ENCODE measurements at regions not wholly inside any gene's neighbourhood (a gene's known extent, or its start where the extent isn't known, plus 50 kb on each side); places are given as distances from the start of the nearest gene placed in this dataset.

GRCh38 chr7:13068032-13068431, 380.6 kb downstream of the ARL4A start:
- no peaks in the 10 kb centered on the region for H3K27me3 Mint-ChIP-seq
- H3K9me3 Mint-ChIP-seq: no peaks in the 10 kb centered on the region
- no peak for TF ChIP-seq CTCF (IDR thresholded peaks at IDR 0.05)
- no peak overlapping the region for H3K4me3 Mint-ChIP-seq
- ChIA-PET POLR2A (no interaction called here), CTCF (no interaction called here)
- intact Hi-C loops (cut with micrococcal nuclease): no loop called here
- H3K36me3 Mint-ChIP-seq (ENCODE audit: low read depth): no peaks in the 10 kb centered on the region
- no peaks in the 10 kb centered on the region for H3K4me1 Mint-ChIP-seq
- DNase-seq: no peak
- H3K27ac Mint-ChIP-seq: no peak overlapping the region
- ATAC-seq (ENCODE audit: low read depth): no peak

- no peaks in the 10 kb centered on the region for H3K36me3 Mint-ChIP-seq (ENCODE audit: low read depth)
- DNase-seq: no peak
- H3K27me3 Mint-ChIP-seq: peaks cover 2% of the 10 kb centered on the region
- no peak for ATAC-seq (ENCODE audit: low read depth)
- TF ChIP-seq CTCF (IDR thresholded peaks at IDR 0.05): no peak
- H3K27ac Mint-ChIP-seq: no peak overlapping the region
- no peaks in the 10 kb centered on the region for H3K9me3 Mint-ChIP-seq
- ChIA-PET POLR2A (no interaction called here), CTCF (no interaction called here)
- H3K4me3 Mint-ChIP-seq: no peak overlapping the region
- intact Hi-C loops (cut with micrococcal nuclease): no loop called here
- H3K4me1 Mint-ChIP-seq: no peaks in the 10 kb centered on the region
Measured at GRCh38 chr7:13069841-13070240, 382.4 kb downstream of the ARL4A start.

- peaks cover 2% of the 10 kb centered on the region for H3K27me3 Mint-ChIP-seq
- POLR2A ChIA-PET: no interaction called here
- H3K4me3 Mint-ChIP-seq: no peak overlapping the region
- no peak overlapping the region for H3K27ac Mint-ChIP-seq
- no peaks in the 10 kb centered on the region for H3K9me3 Mint-ChIP-seq
- ATAC-seq (ENCODE audit: low read depth) (no peak), DNase-seq (no peak)
- no peak for TF ChIP-seq CTCF (IDR thresholded peaks at IDR 0.05)
- CTCF ChIA-PET: no interaction called here
- intact Hi-C loops (cut with micrococcal nuclease): no loop called here
- no peaks in the 10 kb centered on the region for H3K36me3 Mint-ChIP-seq (ENCODE audit: low read depth)
- no peaks in the 10 kb centered on the region for H3K4me1 Mint-ChIP-seq
Measured at GRCh38 chr7:13072014-13072413, 384.6 kb downstream of the ARL4A start.

- ChIA-PET POLR2A (no interaction called here), CTCF (no interaction called here)
- intact Hi-C loops (cut with micrococcal nuclease): no loop called here
- Mint-ChIP-seq H3K27ac (no peak overlapping the region), H3K27me3 (peaks cover 2% of the 10 kb centered on the region), H3K4me1 (no peaks in the 10 kb centered on the region), H3K36me3 (ENCODE audit: low read depth) (no peaks in the 10 kb centered on the region), H3K4me3 (no peak overlapping the region), H3K9me3 (no peaks in the 10 kb centered on the region)
- DNase-seq (no peak), ATAC-seq (ENCODE audit: low read depth) (no peak)
- TF ChIP-seq CTCF (IDR thresholded peaks at IDR 0.05): no peak
Measured at GRCh38 chr7:13077466-13077865, 390.0 kb downstream of the ARL4A start.

GRCh38 chr7:13078105-13078504, 390.7 kb downstream of the ARL4A start:
- POLR2A ChIA-PET: no interaction called here
- no peaks in the 10 kb centered on the region for H3K9me3 Mint-ChIP-seq
- no peak for ATAC-seq (ENCODE audit: low read depth)

More at GRCh38 chr7:13078105-13078504, 390.7 kb downstream of the ARL4A start:
- no peak for DNase-seq
- Mint-ChIP-seq H3K27ac (no peak overlapping the region), H3K36me3 (ENCODE audit: low read depth) (no peaks in the 10 kb centered on the region), H3K4me1 (no peaks in the 10 kb centered on the region), H3K4me3 (no peak overlapping the region), H3K27me3 (peaks cover 2% of the 10 kb centered on the region)
- no peak for TF ChIP-seq CTCF (IDR thresholded peaks at IDR 0.05)
- intact Hi-C loops (cut with micrococcal nuclease): no loop called here
- CTCF ChIA-PET: no interaction called here

Measured in activated B cell treated with CpG ODN at 0.5 μM for 24 hours (primary cell).